Naive thymus-derived CD8-positive, alpha-beta T cell (primary cell): ENCODE measurements at regions not wholly inside any gene's neighbourhood (a gene's known extent, or its start where the extent isn't known, plus 50 kb on each side); places are given as distances from the start of the nearest gene placed in this dataset.

Experiments used
- ATAC-seq, 2 donors: fragments of 150-1000 bp; cut with Tn5 transposase in 1 of 2; sonication (Bioruptor Pico), chemical (Tn5 transposase) in 1 of 2; 1 replicate in 1 of 2; 2 replicates in 1 of 2; pipeline ENCODE4 v1.10.0; 2021; ENCODE audit warnings: mild to moderate bottlenecking in 2 of 2, moderate library complexity in 2 of 2
- POLR2A ChIA-PET: fragments of 350-600 bp; sonication (Branson Sonifier 250); formaldehyde crosslinking; loops from one replicate; lab custom pipeline; 2021; ENCODE audit warnings: antibody characterized with exemption; lab: Charles Lee
- DNase-seq, 10 donors: peaks; one replicate each; pipeline versions ENCODE4 v3.0.0 to v3.0.0-alpha.2; 2020 to 2022
- H3K27ac Mint-ChIP-seq, 10 donors: one replicate each; pipeline ENCODE4 v1.8.0; 2020 to 2022; ENCODE audit warnings: mild to moderate bottlenecking in 10 of 10, mixed read lengths in 10 of 10, moderate library complexity in 4 of 10, inconsistent platforms in 1 of 10
- H3K27me3 Mint-ChIP-seq, 5 donors: one replicate each; pipeline ENCODE4 v1.8.0; 2021 to 2022; ENCODE audit warnings: mixed read lengths in 5 of 5
- H3K36me3 Mint-ChIP-seq, 3 donors: one replicate each; pipeline ENCODE4 v1.8.0; 2020 to 2022; ENCODE audit warnings: mixed read lengths in 3 of 3, mild to moderate bottlenecking in 2 of 3, inconsistent platforms in 1 of 3
- H3K4me1 Mint-ChIP-seq, 4 donors: one replicate each; pipeline ENCODE4 v1.8.0; 2021 to 2022; ENCODE audit warnings: mixed read lengths in 4 of 4
- H3K4me3 Mint-ChIP-seq, 10 donors: one replicate each; pipeline ENCODE4 v1.8.0; 2020 to 2022; ENCODE audit warnings: mild to moderate bottlenecking in 10 of 10, mixed read lengths in 10 of 10, moderate library complexity in 6 of 10, inconsistent platforms in 1 of 10
- H3K9me3 Mint-ChIP-seq, 9 donors: one replicate each; pipeline ENCODE4 v1.8.0; 2020 to 2022; ENCODE audit warnings: mixed read lengths in 9 of 9, mild to moderate bottlenecking in 3 of 9, inconsistent platforms in 1 of 9, moderate library complexity in 1 of 9

GRCh38 chr7:25854059-25854458 is 297.9 kb upstream of the NFE2L3 start:
- peak overlapping the region in 2 of 10 donors; percentile 28 to 61 for H3K27ac Mint-ChIP-seq
- peaks cover 0 to 9% (median 7%) of the 10 kb centered on the region in 3 donors for H3K36me3 Mint-ChIP-seq
- DNase-seq (no peak), ATAC-seq (no peak)
- peaks cover 12 to 22% (median 18%) of the 10 kb centered on the region in 4 donors for H3K4me1 Mint-ChIP-seq
- POLR2A ChIA-PET = interaction anchor here (0.6 kb wide), 1 partner anchor 9 kb away, joined by 4 read pairs; no protein-coding TSS in a partner anchor
- peaks cover 35 to 58% (median 56%) of the 10 kb centered on the region in 5 donors for H3K27me3 Mint-ChIP-seq
- H3K9me3 Mint-ChIP-seq = peaks cover 0 to 14% (median 2%) of the 10 kb centered on the region in 9 donors
- peak overlapping the region in 4 of 10 donors; percentile 13 to 58 (median 36) for H3K4me3 Mint-ChIP-seq

GRCh38 chr7:25854608-25855497 is 297.1 kb upstream of the NFE2L3 start:
- ATAC-seq = peak in 1 of 2 donors; percentile 39
- Mint-ChIP-seq H3K9me3 (peaks cover 0 to 22% (median 7%) of the 10 kb centered on the region in 9 donors), H3K36me3 (peaks cover 0 to 14% (median 9%) of the 10 kb centered on the region in 3 donors), H3K27me3 (peaks cover 35 to 58% (median 48%) of the 10 kb centered on the region in 5 donors), H3K4me3 (peak overlapping the region in 4 of 10 donors; percentile 15 to 71 (median 32)), H3K27ac (peak overlapping the region in 3 of 10 donors; percentile 9 to 74 (median 69)), H3K4me1 (peaks cover 14 to 22% (median 18%) of the 10 kb centered on the region in 4 donors)
- peak in 3 of 10 donors; percentile 35 to 43 (median 38) for DNase-seq
- POLR2A ChIA-PET = interaction anchor here (0.6 kb wide), 1 partner anchor 8 kb away, joined by 4 read pairs; no protein-coding TSS in a partner anchor

GRCh38 chr7:25855854-25856782 is 295.9 kb upstream of the NFE2L3 start:
- Mint-ChIP-seq H3K4me3 (no peak overlapping the region), H3K36me3 (peaks cover 5 to 20% (median 9%) of the 10 kb centered on the region in 3 donors), H3K27ac (peak overlapping the region in 1 of 10 donors; percentile 62), H3K4me1 (peaks cover 14 to 22% (median 18%) of the 10 kb centered on the region in 4 donors), H3K27me3 (peaks cover 35 to 58% (median 38%) of the 10 kb centered on the region in 5 donors), H3K9me3 (peaks cover 0 to 32% (median 15%) of the 10 kb centered on the region in 9 donors)
- POLR2A ChIA-PET = interaction anchor here (0.7 kb wide), 1 partner anchor 238 kb away, joined by 4 read pairs; no protein-coding TSS in a partner anchor
- no peak for ATAC-seq
- DNase-seq = no peak

- ATAC-seq (no peak), DNase-seq (no peak)
- H3K36me3 Mint-ChIP-seq = peaks cover 2 to 27% (median 5%) of the 10 kb centered on the region in 3 donors
- no peak overlapping the region for H3K4me3 Mint-ChIP-seq
- H3K27me3 Mint-ChIP-seq = peaks cover 27 to 61% (median 40%) of the 10 kb centered on the region in 5 donors
- POLR2A ChIA-PET = no interaction called here
- H3K27ac Mint-ChIP-seq = no peak overlapping the region
- peaks cover 6 to 21% (median 17%) of the 10 kb centered on the region in 4 donors for H3K4me1 Mint-ChIP-seq
- H3K9me3 Mint-ChIP-seq = peaks cover 0 to 42% (median 22%) of the 10 kb centered on the region in 9 donors
Measured at GRCh38 chr7:25857376-25858067, 294.5 kb upstream of the NFE2L3 start.

GRCh38 chr7:25858200-25858524 is 293.8 kb upstream of the NFE2L3 start:
- peaks cover 5 to 32% (median 6%) of the 10 kb centered on the region in 3 donors for H3K36me3 Mint-ChIP-seq
- POLR2A ChIA-PET = no interaction called here

GRCh38 chr7:25858525-25859411 is 293.2 kb upstream of the NFE2L3 start:
- Mint-ChIP-seq H3K27me3 (peaks cover 18 to 63% (median 40%) of the 10 kb centered on the region in 5 donors), H3K4me1 (peaks cover 4 to 18% (median 13%) of the 10 kb centered on the region in 4 donors), H3K9me3 (peaks cover 0 to 50% (median 24%) of the 10 kb centered on the region in 9 donors), H3K27ac (peak overlapping the region in 1 of 10 donors; percentile 43), H3K36me3 (peaks cover 5 to 32% (median 6%) of the 10 kb centered on the region in 3 donors), H3K4me3 (peak overlapping the region in 6 of 10 donors; percentile 26 to 79 (median 49))
- ATAC-seq (no peak), DNase-seq (peak in 1 of 10 donors; percentile 22)
- POLR2A ChIA-PET = no interaction called here

More at GRCh38 chr7:25858200-25858524, 293.8 kb upstream of the NFE2L3 start:
- Mint-ChIP-seq H3K27ac (no peak overlapping the region), H3K9me3 (peaks cover 0 to 47% (median 22%) of the 10 kb centered on the region in 9 donors), H3K4me3 (no peak overlapping the region), H3K4me1 (peaks cover 6 to 21% (median 17%) of the 10 kb centered on the region in 4 donors), H3K27me3 (peaks cover 24 to 63% (median 41%) of the 10 kb centered on the region in 5 donors)
- no peak for DNase-seq
- ATAC-seq = no peak

GRCh38 chr7:25859412-25860274 is 292.4 kb upstream of the NFE2L3 start:
- peaks cover 15 to 59% (median 34%) of the 10 kb centered on the region in 5 donors for H3K27me3 Mint-ChIP-seq
- H3K4me3 Mint-ChIP-seq = peak overlapping the region in 7 of 10 donors; percentile 26 to 79 (median 47)
- POLR2A ChIA-PET = no interaction called here
- H3K27ac Mint-ChIP-seq = peak overlapping the region in 3 of 10 donors; percentile 48 to 69 (median 63)
- DNase-seq (peak in 2 of 10 donors; percentile 18 to 22), ATAC-seq (no peak)
- peaks cover 2 to 14% (median 10%) of the 10 kb centered on the region in 4 donors for H3K4me1 Mint-ChIP-seq
- H3K9me3 Mint-ChIP-seq = peaks cover 0 to 46% (median 25%) of the 10 kb centered on the region in 9 donors
- peaks cover 5 to 32% (median 6%) of the 10 kb centered on the region in 3 donors for H3K36me3 Mint-ChIP-seq

- POLR2A ChIA-PET = no interaction called here
- peak overlapping the region in 3 of 10 donors; percentile 48 to 81 (median 69) for H3K27ac Mint-ChIP-seq
- DNase-seq = peak in 2 of 10 donors; percentile 29 to 33
- peak overlapping the region in 5 of 10 donors; percentile 28 to 79 (median 51) for H3K4me3 Mint-ChIP-seq
- no peak for ATAC-seq
- H3K9me3 Mint-ChIP-seq = peaks cover 0 to 46% (median 25%) of the 10 kb centered on the region in 9 donors
- H3K4me1 Mint-ChIP-seq = peaks cover 2 to 14% (median 10%) of the 10 kb centered on the region in 4 donors
- peaks cover 5 to 32% (median 6%) of the 10 kb centered on the region in 3 donors for H3K36me3 Mint-ChIP-seq
- H3K27me3 Mint-ChIP-seq = peaks cover 15 to 63% (median 33%) of the 10 kb centered on the region in 5 donors
Measured at GRCh38 chr7:25860275-25861163, 291.5 kb upstream of the NFE2L3 start.

GRCh38 chr7:25861164-25861496 is 290.9 kb upstream of the NFE2L3 start:
- POLR2A ChIA-PET = no interaction called here
- DNase-seq = peak in 1 of 10 donors; percentile 29
- Mint-ChIP-seq H3K4me3 (peak overlapping the region in 4 of 10 donors; percentile 35 to 79 (median 62)), H3K36me3 (peaks cover 5 to 32% (median 6%) of the 10 kb centered on the region in 3 donors), H3K27ac (peak overlapping the region in 2 of 10 donors; percentile 16 to 81), H3K27me3 (peaks cover 21 to 65% (median 37%) of the 10 kb centered on the region in 5 donors), H3K9me3 (peaks cover 0 to 46% (median 25%) of the 10 kb centered on the region in 9 donors), H3K4me1 (peaks cover 2 to 14% (median 10%) of the 10 kb centered on the region in 4 donors)
- ATAC-seq = no peak
